ENCODE measurements at regions not wholly inside any gene's neighbourhood (a gene's known extent, or its start where the extent isn't known, plus 50 kb on each side); places are given as distances from the start of the nearest gene placed in this dataset.
"Not testable (repeated sequence)": the region's sequence is repeated elsewhere in the genome, so short reads cannot be mapped to it uniquely, and the experiment has no call there.

GRCh38 chr6:74451953-74452352 lies 753.9 kb downstream of the COL12A1 start:
- no peak for DNase-seq

GRCh38 chr6:74448850-74449249 lies 752.8 kb downstream of the CD109 start:
- DNase-seq (no peak), ATAC-seq (no peak)
- WGBS, 2 donors: 83 to 89% methylated on average over 4 of the region's 4 CpGs
- no peak overlapping the region for H3K4me3 ChIP-seq
- H3K9me3 ChIP-seq: no peaks in the 10 kb centered on the region
- H3K27ac ChIP-seq: no peak overlapping the region
- no peaks in the 10 kb centered on the region for H3K27me3 ChIP-seq
- TF ChIP-seq POLR2A (IDR thresholded peaks at IDR 0.05) (no peak), CTCF (IDR thresholded peaks at IDR 0.05) (no peak)
- intact Hi-C loops (cut with DNase I): no loop called here
- H3K4me1 ChIP-seq: no peaks in the 10 kb centered on the region
- H3K36me3 ChIP-seq (replicated peaks in 1 of 2; ENCODE audit: insufficient read depth in 1 of 2, low read depth in 2 of 2): no peaks in the 10 kb centered on the region

More at GRCh38 chr6:74451953-74452352, 753.9 kb downstream of the COL12A1 start:
- Histone ChIP-seq H3K4me1 (no peaks in the 10 kb centered on the region), H3K27me3 (no peaks in the 10 kb centered on the region), H3K36me3 (replicated peaks in 1 of 2; ENCODE audit: insufficient read depth in 1 of 2, low read depth in 2 of 2) (no peaks in the 10 kb centered on the region), H3K27ac (no peak overlapping the region), H3K4me3 (no peak overlapping the region), H3K9me3 (no peaks in the 10 kb centered on the region)
- no peak for TF ChIP-seq POLR2A (IDR thresholded peaks at IDR 0.05)
- intact Hi-C loops (cut with DNase I): no loop called here
- 67 to 80% methylated on average over 4 to 5 of the region's 5 CpGs for WGBS, 2 donors
- no peak for ATAC-seq

GRCh38 chr6:74447013-74447412 lies 751.0 kb downstream of the CD109 start:
- Histone ChIP-seq H3K9me3 (no peaks in the 10 kb centered on the region), H3K27ac (no peak overlapping the region), H3K4me1 (no peaks in the 10 kb centered on the region), H3K36me3 (replicated peaks in 1 of 2; ENCODE audit: insufficient read depth in 1 of 2, low read depth in 2 of 2) (no peaks in the 10 kb centered on the region), H3K27me3 (no peaks in the 10 kb centered on the region), H3K4me3 (no peak overlapping the region)
- ATAC-seq (no peak), DNase-seq (no peak)
- TF ChIP-seq CTCF (IDR thresholded peaks at IDR 0.05) (no peak), POLR2A (IDR thresholded peaks at IDR 0.05) (no peak)
- WGBS, 2 donors: 64 to 80% methylated on average over 5 of the region's 5 CpGs
- intact Hi-C loops (cut with DNase I): no loop called here

- DNase-seq (no peak), ATAC-seq (no peak)
- no peaks in the 10 kb centered on the region for H3K9me3 ChIP-seq
- H3K36me3 ChIP-seq (replicated peaks in 1 of 2; ENCODE audit: insufficient read depth in 1 of 2, low read depth in 2 of 2): no peaks in the 10 kb centered on the region
- no peak for TF ChIP-seq POLR2A (IDR thresholded peaks at IDR 0.05)
- no peaks in the 10 kb centered on the region for H3K4me1 ChIP-seq
- intact Hi-C loops (cut with DNase I): no loop called here
- no peaks in the 10 kb centered on the region for H3K27me3 ChIP-seq
- H3K4me3 ChIP-seq: no peak overlapping the region
- 53 to 59% methylated on average over 1 of the region's 1 CpG for WGBS, 2 donors
- no peak overlapping the region for H3K27ac ChIP-seq
These were observed 743.3 kb downstream of the CD109 start for GRCh38 chr6:74439123-74439811.

GRCh38 chr6:74438395-74438794 lies 742.4 kb downstream of the CD109 start:
- H3K27me3 ChIP-seq; ATAC-seq; H3K27ac ChIP-seq; H3K4me3 ChIP-seq; intact Hi-C loops (cut with DNase I); H3K36me3 ChIP-seq (replicated peaks in 1 of 2; ENCODE audit: insufficient read depth in 1 of 2, low read depth in 2 of 2); DNase-seq; H3K4me1 ChIP-seq; H3K9me3 ChIP-seq: not testable (repeated sequence)
- 77 to 83% methylated on average over 1 of the region's 1 CpG for WGBS, 2 donors

GRCh38 chr6:74434171-74434570 lies 738.2 kb downstream of the CD109 start:
- H3K4me3 ChIP-seq: no peak overlapping the region
- no peak for DNase-seq
- no peak for ATAC-seq
- no peak overlapping the region for H3K27ac ChIP-seq
- no peaks in the 10 kb centered on the region for H3K36me3 ChIP-seq (replicated peaks in 1 of 2; ENCODE audit: insufficient read depth in 1 of 2, low read depth in 2 of 2)
- intact Hi-C loops (cut with DNase I): no loop called here
- H3K9me3 ChIP-seq: no peaks in the 10 kb centered on the region
- no peaks in the 10 kb centered on the region for H3K4me1 ChIP-seq
- H3K27me3 ChIP-seq: no peaks in the 10 kb centered on the region
- TF ChIP-seq CTCF (IDR thresholded peaks at IDR 0.05) (no peak), POLR2A (IDR thresholded peaks at IDR 0.05) (no peak)
